H9 (cell line): ENCODE measurements at regions not wholly inside any gene's neighbourhood (a gene's known extent, or its start where the extent isn't known, plus 50 kb on each side); places are given as distances from the start of the nearest gene placed in this dataset.

ENCODE experiments used
- DNase-seq: peaks from one replicate; pipeline ENCODE4 v3.0.0-alpha.2; 2017
- H2AFZ ChIP-seq: one replicate; pipeline ENCODE4 v1.6.1; 2013; ENCODE audit warnings: mild to moderate bottlenecking, low read length, control low read depth, moderate library complexity
- H2AK5ac ChIP-seq: 2 replicates; pipeline ENCODE4 v1.6.1; 2013; ENCODE audit warnings: low read length, control low read depth, mixed read lengths; ENCODE audit not compliant: insufficient read length
- H2BK120ac ChIP-seq: one replicate; pipeline ENCODE4 v1.6.1; 2013; ENCODE audit warnings: low read depth, mild to moderate bottlenecking, low read length, control low read depth, inconsistent platforms; ENCODE audit not compliant: poor library complexity, severe bottlenecking
- H2BK12ac ChIP-seq: 2 replicates; pipeline ENCODE4 v1.6.1; 2013; ENCODE audit warnings: low read length, control low read depth, mixed read lengths, low read depth; ENCODE audit not compliant: insufficient read length
- H2BK15ac ChIP-seq: 2 replicates; pipeline ENCODE4 v1.6.1; 2013; ENCODE audit warnings: low read depth, low read length, control low read depth
- H2BK20ac ChIP-seq: one replicate; pipeline ENCODE4 v1.6.1; 2013; ENCODE audit warnings: low read depth, mild to moderate bottlenecking, low read length, control low read depth, inconsistent platforms; ENCODE audit not compliant: poor library complexity, severe bottlenecking
- H2BK5ac ChIP-seq: 2 replicates; pipeline ENCODE4 v1.6.1; 2013; ENCODE audit warnings: low read length, control low read depth, mixed read lengths; ENCODE audit not compliant: insufficient read length
- H3K14ac ChIP-seq: 2 replicates; pipeline ENCODE4 v1.6.1; 2013; ENCODE audit warnings: low read length, control low read depth; ENCODE audit not compliant: insufficient read depth
- H3K18ac ChIP-seq: 2 replicates; pipeline ENCODE4 v1.6.1; 2013; ENCODE audit warnings: low read depth, mild to moderate bottlenecking, mixed read lengths, low read length, control low read depth; ENCODE audit not compliant: insufficient read length
- H3K23ac ChIP-seq: 2 replicates; pipeline ENCODE4 v1.6.1; 2013; ENCODE audit warnings: low read length, control low read depth, mixed read lengths, low read depth; ENCODE audit not compliant: insufficient read length
- H3K23me2 ChIP-seq: 2 replicates; pipeline ENCODE4 v1.6.1; 2013; ENCODE audit warnings: low read depth, mild to moderate bottlenecking, mixed read lengths, low read length, control low read depth; ENCODE audit not compliant: insufficient read length, poor library complexity, severe bottlenecking
- H3K27ac ChIP-seq: 2 replicates; pipeline ENCODE4 v1.5.1; 2013; ENCODE audit warnings: low read length, control low read depth, mixed read lengths, low read depth; ENCODE audit not compliant: insufficient read length
- H3K27me3 ChIP-seq: 2 replicates; pipeline ENCODE4 v1.6.1; 2013; ENCODE audit warnings: low read length, control low read depth, inconsistent platforms; ENCODE audit not compliant: insufficient read depth
- H3K4ac ChIP-seq: 2 replicates; pipeline ENCODE4 v1.6.1; 2013; ENCODE audit warnings: low read depth, mild to moderate bottlenecking, control low read depth, inconsistent platforms, low read length, moderate library complexity
- H3K4me1 ChIP-seq: 2 replicates; pipeline ENCODE4 v1.6.1; 2013; ENCODE audit warnings: low read length, control low read depth, inconsistent platforms; ENCODE audit not compliant: insufficient read depth
- H3K4me2 ChIP-seq: 2 replicates; pipeline ENCODE4 v1.6.1; 2013; ENCODE audit warnings: low read length, control low read depth, mixed read lengths; ENCODE audit not compliant: insufficient read length, insufficient read depth
- H3K56ac ChIP-seq: 2 replicates; pipeline ENCODE4 v1.6.1; 2013; ENCODE audit warnings: low read depth, mild to moderate bottlenecking, mixed read lengths, low read length, control low read depth; ENCODE audit not compliant: insufficient read length
- H3K79me1 ChIP-seq: 2 replicates; pipeline ENCODE4 v1.6.1; 2013; ENCODE audit warnings: low read depth, mild to moderate bottlenecking, moderate library complexity, low read length, control low read depth, inconsistent platforms; ENCODE audit not compliant: insufficient read depth, poor library complexity, severe bottlenecking
- H3K79me2 ChIP-seq: 2 replicates; pipeline ENCODE4 v1.6.1; 2013; ENCODE audit warnings: low read length, control low read depth, inconsistent platforms; ENCODE audit not compliant: insufficient read depth
- H3K9ac ChIP-seq: 2 replicates; pipeline ENCODE4 v1.6.1; 2013; ENCODE audit warnings: low read length, control low read depth, mixed read lengths; ENCODE audit not compliant: insufficient read length; ENCODE audit errors: extremely low read depth
- H3K9me3 ChIP-seq: one replicate; pipeline ENCODE4 v1.6.1; 2013; ENCODE audit warnings: low read depth, low read length, inconsistent platforms; ENCODE audit not compliant: control insufficient read depth
- H3T11ph ChIP-seq: one replicate; pipeline ENCODE4 v1.6.1; 2013; ENCODE audit warnings: mild to moderate bottlenecking, low read length, control low read depth, inconsistent platforms
- H4K20me1 ChIP-seq: one replicate; pipeline ENCODE4 v1.6.1; 2013; ENCODE audit not compliant: control insufficient read depth, insufficient read length, insufficient read depth
- H4K5ac ChIP-seq: 2 replicates; pipeline ENCODE4 v1.6.1; 2013; ENCODE audit warnings: low read depth, mild to moderate bottlenecking, mixed read lengths, low read length, control low read depth; ENCODE audit not compliant: insufficient read length
- H4K8ac ChIP-seq: replicated peaks from 2 replicates; pipeline ENCODE4 v1.6.1; 2013; ENCODE audit warnings: low read length, control low read depth, mixed read lengths, low read depth; ENCODE audit not compliant: insufficient read length
- H4K91ac ChIP-seq: 2 replicates; pipeline ENCODE4 v1.6.1; 2013; ENCODE audit warnings: low read depth, mild to moderate bottlenecking, moderate library complexity, mixed read lengths, low read length, control low read depth; ENCODE audit not compliant: insufficient read length
- H3K27ac Mint-ChIP-seq, 3 experiments: 2 replicates in 2 of 3; 3 replicates in 1 of 3; pipeline ENCODE4 v1.8.0; 2020 to 2021; ENCODE audit warnings: mixed read lengths in 3 of 3, mild to moderate bottlenecking in 1 of 3, moderate library complexity in 1 of 3
- H3K27me3 Mint-ChIP-seq: 2 replicates; pipeline ENCODE4 v1.8.0; 2021; ENCODE audit warnings: low read depth, mild to moderate bottlenecking, moderate library complexity, mixed read lengths
- H3K36me3 Mint-ChIP-seq, 3 experiments: 2 replicates in 2 of 3; 3 replicates in 1 of 3; pipeline ENCODE4 v1.8.0; 2020 to 2021; ENCODE audit warnings: low read depth in 3 of 3, mixed read lengths in 3 of 3; ENCODE audit not compliant: insufficient read depth in 1 of 3
- H3K4me1 Mint-ChIP-seq, 2 experiments: 2 replicates each; pipeline ENCODE4 v1.8.0; 2020; ENCODE audit warnings: mixed read lengths in 2 of 2
- H3K4me3 Mint-ChIP-seq, 2 experiments: 2 replicates in 1 of 2; 3 replicates in 1 of 2; pipeline ENCODE4 v1.8.0; 2020 to 2021; ENCODE audit warnings: mild to moderate bottlenecking in 2 of 2, mixed read lengths in 2 of 2, moderate library complexity in 1 of 2
- H3K9me3 Mint-ChIP-seq, 2 experiments: 2 replicates in 1 of 2; 3 replicates in 1 of 2; pipeline ENCODE4 v1.8.0; 2020; ENCODE audit warnings: mild to moderate bottlenecking in 2 of 2, mixed read lengths in 2 of 2, moderate library complexity in 1 of 2
- WGBS: extraction: QIAGEN DNeasy Blood & Tissue Kit; methylation state at CpG from one replicate; pipeline ENCODE4 v1.1.7; 2013; ENCODE audit warnings: missing lambda C conversion rate, low lambda C conversion rate, mixed read lengths; ENCODE audit not compliant: insufficient read length; ENCODE audit errors: extremely low coverage; 5-methylcytosine and 5-hydroxymethylcytosine counted together
- TF ChIP-seq, protein P1 (sequence below): fragments of 200-600 bp; sonication (generic); conservative IDR thresholded peaks from 3 replicates; pipeline ENCODE4 v1.8.0; 2021; ENCODE audit warnings: antibody characterized with exemption, mild to moderate bottlenecking

DNA sequence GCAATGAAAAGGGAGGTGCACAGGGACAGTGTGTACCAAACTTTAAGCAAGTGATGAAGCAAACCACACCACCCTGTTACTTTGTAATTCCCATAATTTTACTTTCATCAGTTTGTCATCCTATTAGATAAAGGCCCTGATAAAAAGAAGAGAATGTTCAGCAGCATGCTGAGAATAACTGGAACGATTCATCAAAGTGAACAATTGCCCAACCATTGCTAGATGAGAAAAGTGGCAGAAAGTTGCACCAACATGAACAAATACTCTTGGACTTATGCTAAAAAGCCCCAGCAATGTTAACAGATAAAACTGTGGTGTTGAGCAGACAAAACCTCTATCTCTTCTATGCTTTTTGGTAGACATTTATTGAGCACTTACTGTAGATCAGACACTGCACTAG lies 75.5 kb upstream of the PCGF5 start:
- Mint-ChIP-seq H3K4me1 (no peaks in the 10 kb centered on the region), H3K27ac (no peak overlapping the region), H3K27me3 (peaks cover 20% of the 10 kb centered on the region), H3K4me3 (no peak overlapping the region), H3K9me3 (no peaks in the 10 kb centered on the region), H3K36me3 (no peaks in the 10 kb centered on the region)
- Histone ChIP-seq H3K23me2 (no peaks in the 10 kb centered on the region), H2BK5ac (no peak overlapping the region), H3K14ac (no peak overlapping the region), H3K79me1 (no peaks in the 10 kb centered on the region), H3K56ac (no peak overlapping the region), H3K4me1 (no peaks in the 10 kb centered on the region), H4K20me1 (no peaks in the 10 kb centered on the region), H2BK120ac (no peak overlapping the region), H2BK12ac (no peak overlapping the region), H3K27me3 (no peaks in the 10 kb centered on the region), H3K27ac (no peak overlapping the region), H4K5ac (no peak overlapping the region), H3K18ac (no peak overlapping the region), H2BK15ac (no peak overlapping the region), H3K23ac (no peak overlapping the region), H3K9ac (no peak overlapping the region), H3K4ac (no peak overlapping the region), H3K79me2 (no peaks in the 10 kb centered on the region), H2AFZ (no peak overlapping the region), H3K4me2 (no peak overlapping the region), H2BK20ac (no peak overlapping the region), H4K8ac (no peak overlapping the region), H3K9me3 (no peaks in the 10 kb centered on the region), H3T11ph (no peak overlapping the region), H4K91ac (no peak overlapping the region), H2AK5ac (no peak overlapping the region)
- WGBS, result no CpG with 5 or more reads among the region's 1 CpG
- TF ChIP-seq, protein P1, sequence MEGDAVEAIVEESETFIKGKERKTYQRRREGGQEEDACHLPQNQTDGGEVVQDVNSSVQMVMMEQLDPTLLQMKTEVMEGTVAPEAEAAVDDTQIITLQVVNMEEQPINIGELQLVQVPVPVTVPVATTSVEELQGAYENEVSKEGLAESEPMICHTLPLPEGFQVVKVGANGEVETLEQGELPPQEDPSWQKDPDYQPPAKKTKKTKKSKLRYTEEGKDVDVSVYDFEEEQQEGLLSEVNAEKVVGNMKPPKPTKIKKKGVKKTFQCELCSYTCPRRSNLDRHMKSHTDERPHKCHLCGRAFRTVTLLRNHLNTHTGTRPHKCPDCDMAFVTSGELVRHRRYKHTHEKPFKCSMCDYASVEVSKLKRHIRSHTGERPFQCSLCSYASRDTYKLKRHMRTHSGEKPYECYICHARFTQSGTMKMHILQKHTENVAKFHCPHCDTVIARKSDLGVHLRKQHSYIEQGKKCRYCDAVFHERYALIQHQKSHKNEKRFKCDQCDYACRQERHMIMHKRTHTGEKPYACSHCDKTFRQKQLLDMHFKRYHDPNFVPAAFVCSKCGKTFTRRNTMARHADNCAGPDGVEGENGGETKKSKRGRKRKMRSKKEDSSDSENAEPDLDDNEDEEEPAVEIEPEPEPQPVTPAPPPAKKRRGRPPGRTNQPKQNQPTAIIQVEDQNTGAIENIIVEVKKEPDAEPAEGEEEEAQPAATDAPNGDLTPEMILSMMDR, result no peak
- DNase-seq, result no peak
